Tibial nerve (tissue), 3 donors: ENCODE measurements at regions not wholly inside any gene's neighbourhood (a gene's known extent, or its start where the extent isn't known, plus 50 kb on each side); places are given as distances from the start of the nearest gene placed in this dataset.

Source experiments
- POLR2A ChIP-seq, 2 donors: fragments of 450-650 bp; IDR thresholded peaks; one replicate each; pipeline ENCODE4 v1.6.1; 2017; ENCODE audit warnings: antibody characterized with exemption in 2 of 2, mild to moderate bottlenecking in 2 of 2, moderate library complexity in 2 of 2
- TF ChIP-seq, protein P1 (sequence below), 5 experiments: fragments of 200-600 bp in 3 of 5; fragments of 450-650 bp in 2 of 5; sonication (generic) in 3 of 5; IDR thresholded peaks; one replicate each; pipeline ENCODE4 v1.5.1; 2016 to 2019; ENCODE audit warnings: antibody characterized with exemption in 5 of 5, mild to moderate bottlenecking in 3 of 5, moderate library complexity in 2 of 5

DNA sequence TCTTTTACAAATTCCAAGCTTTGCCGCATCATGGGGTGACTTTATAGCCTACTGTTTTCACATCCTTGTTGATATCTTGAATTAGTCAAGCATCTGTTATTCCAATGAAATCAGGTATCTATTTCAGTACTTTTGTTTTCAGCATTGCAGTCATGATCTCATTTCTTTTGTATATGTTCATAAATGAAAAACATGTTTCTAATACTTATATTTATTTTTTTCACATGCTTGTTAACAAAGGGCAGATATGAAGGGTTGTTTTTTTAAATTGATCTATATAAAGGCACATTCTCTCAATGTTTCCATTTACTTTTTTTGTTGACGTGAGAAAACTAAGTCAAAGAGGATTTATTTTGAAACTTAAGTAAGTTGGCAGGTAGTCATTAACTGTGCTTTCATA lies 964.8 kb downstream of the JRKL start:
- TF ChIP-seq POLR2A (IDR thresholded peaks at IDR 0.05): no peak
- TF ChIP-seq, protein P1, sequence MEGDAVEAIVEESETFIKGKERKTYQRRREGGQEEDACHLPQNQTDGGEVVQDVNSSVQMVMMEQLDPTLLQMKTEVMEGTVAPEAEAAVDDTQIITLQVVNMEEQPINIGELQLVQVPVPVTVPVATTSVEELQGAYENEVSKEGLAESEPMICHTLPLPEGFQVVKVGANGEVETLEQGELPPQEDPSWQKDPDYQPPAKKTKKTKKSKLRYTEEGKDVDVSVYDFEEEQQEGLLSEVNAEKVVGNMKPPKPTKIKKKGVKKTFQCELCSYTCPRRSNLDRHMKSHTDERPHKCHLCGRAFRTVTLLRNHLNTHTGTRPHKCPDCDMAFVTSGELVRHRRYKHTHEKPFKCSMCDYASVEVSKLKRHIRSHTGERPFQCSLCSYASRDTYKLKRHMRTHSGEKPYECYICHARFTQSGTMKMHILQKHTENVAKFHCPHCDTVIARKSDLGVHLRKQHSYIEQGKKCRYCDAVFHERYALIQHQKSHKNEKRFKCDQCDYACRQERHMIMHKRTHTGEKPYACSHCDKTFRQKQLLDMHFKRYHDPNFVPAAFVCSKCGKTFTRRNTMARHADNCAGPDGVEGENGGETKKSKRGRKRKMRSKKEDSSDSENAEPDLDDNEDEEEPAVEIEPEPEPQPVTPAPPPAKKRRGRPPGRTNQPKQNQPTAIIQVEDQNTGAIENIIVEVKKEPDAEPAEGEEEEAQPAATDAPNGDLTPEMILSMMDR (IDR thresholded peaks at IDR 0.05): no peak
